ENCODE measurements at regions not wholly inside any gene's neighbourhood (a gene's known extent, or its start where the extent isn't known, plus 50 kb on each side); places are given as distances from the start of the nearest gene placed in this dataset.
"Not testable (repeated sequence)": the region's sequence is repeated elsewhere in the genome, so short reads cannot be mapped to it uniquely, and the experiment has no call there.

- intact Hi-C loops (cut with micrococcal nuclease) = no loop called here
- no peak for TF ChIP-seq CTCF (IDR thresholded peaks at IDR 0.05)
- POLR2A ChIA-PET = no interaction called here
- Mint-ChIP-seq H3K27ac (no peak overlapping the region), H3K4me1 (ENCODE audit: low read depth) (no peaks in the 10 kb centered on the region), H3K27me3 (peaks cover 3% of the 10 kb centered on the region), H3K36me3 (ENCODE audit: low read depth) (no peaks in the 10 kb centered on the region), H3K9me3 (peaks cover 8% of the 10 kb centered on the region), H3K4me3 (no peak overlapping the region)
- ATAC-seq = no peak
- CTCF ChIA-PET = interaction anchor here (0.8 kb wide), 1 partner anchor 39 kb away, joined by 3 read pairs; no protein-coding TSS in a partner anchor
- DNase-seq = no peak
Measured at GRCh38 chr6:106858653-106859092, 115.9 kb downstream of the CD24 start.

GRCh38 chr6:106857771-106858652 lies 116.5 kb downstream of the CD24 start:
- ChIA-PET POLR2A (no interaction called here), CTCF (no interaction called here)
- no peak overlapping the region for H3K27ac Mint-ChIP-seq
- no peak for ATAC-seq
- peaks cover 8% of the 10 kb centered on the region for H3K9me3 Mint-ChIP-seq
- H3K4me1 Mint-ChIP-seq (ENCODE audit: low read depth) = no peaks in the 10 kb centered on the region
- intact Hi-C loops (cut with micrococcal nuclease) = no loop called here
- H3K27me3 Mint-ChIP-seq = peaks cover 3% of the 10 kb centered on the region
- no peak for DNase-seq
- H3K4me3 Mint-ChIP-seq = no peak overlapping the region
- H3K36me3 Mint-ChIP-seq (ENCODE audit: low read depth) = no peaks in the 10 kb centered on the region
- no peak for TF ChIP-seq CTCF (IDR thresholded peaks at IDR 0.05)

- H3K27ac Mint-ChIP-seq; CTCF ChIA-PET; H3K27me3 Mint-ChIP-seq; H3K36me3 Mint-ChIP-seq (ENCODE audit: low read depth); ATAC-seq; H3K9me3 Mint-ChIP-seq; POLR2A ChIA-PET; H3K4me1 Mint-ChIP-seq (ENCODE audit: low read depth); intact Hi-C loops (cut with micrococcal nuclease); H3K4me3 Mint-ChIP-seq; DNase-seq: not testable (repeated sequence)
Measured at GRCh38 chr6:106857310-106857709, 117.2 kb downstream of the CD24 start.

- intact Hi-C loops (cut with micrococcal nuclease) = no loop called here
- Mint-ChIP-seq H3K4me1 (ENCODE audit: low read depth) (no peaks in the 10 kb centered on the region), H3K27ac (no peak overlapping the region), H3K9me3 (peaks cover 2% of the 10 kb centered on the region), H3K4me3 (no peak overlapping the region), H3K27me3 (peaks cover 5% of the 10 kb centered on the region), H3K36me3 (ENCODE audit: low read depth) (no peaks in the 10 kb centered on the region)
- DNase-seq (no peak), ATAC-seq (no peak)
- POLR2A ChIA-PET = no interaction called here
- TF ChIP-seq CTCF (IDR thresholded peaks at IDR 0.05) = no peak
- CTCF ChIA-PET = no interaction called here
Measured at GRCh38 chr6:106856227-106856874, 118.2 kb downstream of the CD24 start.

- H3K4me3 Mint-ChIP-seq = no peak overlapping the region
- no peak for TF ChIP-seq CTCF (IDR thresholded peaks at IDR 0.05)
- H3K4me1 Mint-ChIP-seq (ENCODE audit: low read depth) = no peaks in the 10 kb centered on the region
- POLR2A ChIA-PET = no interaction called here
- peaks cover 5% of the 10 kb centered on the region for H3K27me3 Mint-ChIP-seq
- CTCF ChIA-PET = no interaction called here
- no peaks in the 10 kb centered on the region for H3K9me3 Mint-ChIP-seq
- DNase-seq (no peak), ATAC-seq (no peak)
- H3K27ac Mint-ChIP-seq = no peak overlapping the region
- H3K36me3 Mint-ChIP-seq (ENCODE audit: low read depth) = no peaks in the 10 kb centered on the region
- intact Hi-C loops (cut with micrococcal nuclease) = no loop called here
Measured at GRCh38 chr6:106855117-106855516, 119.4 kb downstream of the CD24 start.
